Adrenal gland (tissue), 9 donors: ENCODE measurements at regions not wholly inside any gene's neighbourhood (a gene's known extent, or its start where the extent isn't known, plus 50 kb on each side); places are given as distances from the start of the nearest gene placed in this dataset.

Experiments used
- DNase-seq, 7 donors: peaks; one replicate each; pipeline ENCODE4 v3.0.0-alpha.2; 2019 to 2020
- H3K27ac ChIP-seq, 5 donors: fragments of 200-600 bp; sonication (generic) in 4 of 5; 1 replicate in 3 of 5; 2 replicates in 2 of 5; pipeline versions ENCODE4 v1.5.1 to v1.8.0; 2016 to 2020; ENCODE audit warnings: mild to moderate bottlenecking in 1 of 5
- H3K27me3 ChIP-seq: fragments of 200-600 bp; 2 replicates; pipeline ENCODE4 v1.8.0; 2021
- H3K36me3 ChIP-seq, 2 donors: fragments of 200-600 bp; replicated peaks in 1 of 2; 1 replicate in 1 of 2; 2 replicates in 1 of 2; pipeline versions ENCODE4 v1.5.1 to v1.8.0; 2018 to 2022
- H3K4me1 ChIP-seq, 2 donors: fragments of 200-600 bp; replicated peaks in 1 of 2; 1 replicate in 1 of 2; 2 replicates in 1 of 2; pipeline versions ENCODE4 v1.5.1 to v1.8.0; 2018 to 2021
- H3K4me3 ChIP-seq, 4 donors: fragments of 200-600 bp; sonication (generic) in 3 of 4; one replicate each; pipeline ENCODE4 v1.5.1; 2016 to 2018
- H3K9me3 ChIP-seq, 3 donors: fragments of 200-600 bp; sonication (generic) in 1 of 3; replicated peaks in 1 of 3; 1 replicate in 2 of 3; 2 replicates in 1 of 3; pipeline versions ENCODE4 v1.5.1 to v1.8.0; 2016 to 2021
- CTCF ChIP-seq, 6 experiments: fragments of 450-650 bp in 4 of 6; fragments of 200-600 bp in 2 of 6; sonication (generic) in 1 of 6; IDR thresholded peaks; 1 replicate in 5 of 6; 2 replicates in 1 of 6; pipeline versions ENCODE4 v1.5.1 to v1.8.0; 2016 to 2021; ENCODE audit warnings: antibody characterized with exemption in 6 of 6, mild to moderate bottlenecking in 2 of 6, moderate library complexity in 1 of 6
- POLR2A ChIP-seq, 2 donors: fragments of 450-650 bp; IDR thresholded peaks; one replicate each; pipeline ENCODE4 v1.6.1; 2017; ENCODE audit warnings: antibody characterized with exemption in 2 of 2, mild to moderate bottlenecking in 2 of 2, moderate library complexity in 1 of 2
- WGBS, 4 donors: extraction: QIAGEN DNeasy Blood & Tissue Kit in 2 of 4; methylation state at CpG; one replicate each; pipeline versions ENCODE4 v1.1.5 to v1.1.7; 2013 to 2017; 5-methylcytosine and 5-hydroxymethylcytosine counted together
- intact Hi-C, 2 donors: fragments of 100-400 bp; cut with DNase I; formaldehyde crosslinking; loops; one replicate each; pipeline versions ENCODE4 v1.14.1 to v1.15.0; 2022 to 2023
- donor health status: healthy with polysubstance abuse.
- donor health status: Bipolar disorder and iron deficiency.
- donor health status: DM: yes; HTN: yes; CAD: no.
- donor health status: DM: no; HTN: no; CAD: no.
- donor health status: DM: no; HTN: no; CAD: no.

- Histone ChIP-seq H3K9me3 (no peaks in the 10 kb centered on the region), H3K4me3 (no peak overlapping the region), H3K36me3 (no peaks in the 10 kb centered on the region), H3K4me1 (peaks cover 0 to 8% of the 10 kb centered on the region in 2 donors), H3K27me3 (no peaks in the 10 kb centered on the region), H3K27ac (no peak overlapping the region)
- DNase-seq = no peak
- intact Hi-C loops = no loop called here
- 63 to 82% (median 80%) methylated on average over 9 of the region's 9 CpGs for WGBS, 4 donors
- TF ChIP-seq POLR2A (IDR thresholded peaks at IDR 0.05) (no peak), CTCF (IDR thresholded peaks at IDR 0.05) (no peak)
Measured at GRCh38 chr16:66146798-66147197, 219.7 kb upstream of the CDH5 start.

GRCh38 chr16:66144641-66145040 is 221.8 kb upstream of the CDH5 start:
- H3K27me3 ChIP-seq = no peaks in the 10 kb centered on the region
- intact Hi-C loops = no loop called here
- no peaks in the 10 kb centered on the region for H3K4me1 ChIP-seq
- H3K9me3 ChIP-seq = no peaks in the 10 kb centered on the region
- DNase-seq = no peak
- no peak for TF ChIP-seq POLR2A (IDR thresholded peaks at IDR 0.05)
- no peak for TF ChIP-seq CTCF (IDR thresholded peaks at IDR 0.05)
- 82 to 98% (median 89%) methylated on average over 3 of the region's 3 CpGs for WGBS, 4 donors
- no peak overlapping the region for H3K4me3 ChIP-seq
- H3K27ac ChIP-seq = no peak overlapping the region
- H3K36me3 ChIP-seq = no peaks in the 10 kb centered on the region

- WGBS, 4 donors = 57 to 95% (median 90%) methylated on average over 1 of the region's 1 CpG
- DNase-seq = no peak
- no peak overlapping the region for H3K27ac ChIP-seq
- intact Hi-C loops = no loop called here
- H3K36me3 ChIP-seq = no peaks in the 10 kb centered on the region
- no peaks in the 10 kb centered on the region for H3K27me3 ChIP-seq
- no peaks in the 10 kb centered on the region for H3K4me1 ChIP-seq
- TF ChIP-seq POLR2A (IDR thresholded peaks at IDR 0.05) (no peak), CTCF (IDR thresholded peaks at IDR 0.05) (no peak)
- no peak overlapping the region for H3K4me3 ChIP-seq
- no peaks in the 10 kb centered on the region for H3K9me3 ChIP-seq
Measured at GRCh38 chr16:66143415-66143814, 223.1 kb upstream of the CDH5 start.

GRCh38 chr16:66141885-66142284 is 224.6 kb upstream of the CDH5 start:
- no peaks in the 10 kb centered on the region for H3K36me3 ChIP-seq
- H3K27me3 ChIP-seq = no peaks in the 10 kb centered on the region
- no peak for DNase-seq
- no peak for TF ChIP-seq CTCF (IDR thresholded peaks at IDR 0.05)
- TF ChIP-seq POLR2A (IDR thresholded peaks at IDR 0.05) = no peak
- intact Hi-C loops = no loop called here
- no peak overlapping the region for H3K27ac ChIP-seq
- H3K9me3 ChIP-seq = no peaks in the 10 kb centered on the region
- WGBS, 4 donors = 88 to 94% (median 92%) methylated on average over 5 of the region's 5 CpGs
- H3K4me3 ChIP-seq = no peak overlapping the region
- no peaks in the 10 kb centered on the region for H3K4me1 ChIP-seq
